ENCODE measurements at regions not wholly inside any gene's neighbourhood (a gene's known extent, or its start where the extent isn't known, plus 50 kb on each side); places are given as distances from the start of the nearest gene placed in this dataset.

DNA sequence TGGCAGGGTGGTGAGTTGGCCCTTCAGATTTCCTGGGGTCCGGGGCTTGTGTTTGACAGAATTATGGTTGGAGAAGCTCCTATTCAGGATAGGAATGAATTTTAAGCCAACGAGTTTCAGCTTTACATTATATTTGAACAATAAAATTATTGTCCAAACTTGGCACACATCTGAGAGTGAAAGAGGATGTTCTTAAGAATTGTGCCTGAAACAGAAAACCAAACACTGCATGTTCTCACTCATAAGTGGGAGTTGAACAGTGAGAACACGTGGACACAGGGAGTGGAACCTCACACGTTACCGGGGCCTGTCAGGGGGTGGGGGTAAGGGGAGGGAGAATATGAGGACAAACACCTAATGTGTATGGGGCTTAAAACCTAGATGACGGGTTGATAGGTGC lies 111.8 kb upstream of the ACTBL2 start:
- TF ChIP-seq, protein P1, sequence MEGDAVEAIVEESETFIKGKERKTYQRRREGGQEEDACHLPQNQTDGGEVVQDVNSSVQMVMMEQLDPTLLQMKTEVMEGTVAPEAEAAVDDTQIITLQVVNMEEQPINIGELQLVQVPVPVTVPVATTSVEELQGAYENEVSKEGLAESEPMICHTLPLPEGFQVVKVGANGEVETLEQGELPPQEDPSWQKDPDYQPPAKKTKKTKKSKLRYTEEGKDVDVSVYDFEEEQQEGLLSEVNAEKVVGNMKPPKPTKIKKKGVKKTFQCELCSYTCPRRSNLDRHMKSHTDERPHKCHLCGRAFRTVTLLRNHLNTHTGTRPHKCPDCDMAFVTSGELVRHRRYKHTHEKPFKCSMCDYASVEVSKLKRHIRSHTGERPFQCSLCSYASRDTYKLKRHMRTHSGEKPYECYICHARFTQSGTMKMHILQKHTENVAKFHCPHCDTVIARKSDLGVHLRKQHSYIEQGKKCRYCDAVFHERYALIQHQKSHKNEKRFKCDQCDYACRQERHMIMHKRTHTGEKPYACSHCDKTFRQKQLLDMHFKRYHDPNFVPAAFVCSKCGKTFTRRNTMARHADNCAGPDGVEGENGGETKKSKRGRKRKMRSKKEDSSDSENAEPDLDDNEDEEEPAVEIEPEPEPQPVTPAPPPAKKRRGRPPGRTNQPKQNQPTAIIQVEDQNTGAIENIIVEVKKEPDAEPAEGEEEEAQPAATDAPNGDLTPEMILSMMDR (IDR thresholded peaks at IDR 0.05) = no peak
- no peaks in the 10 kb centered on the region for H3K36me3 ChIP-seq
- H3K9me3 ChIP-seq = no peaks in the 10 kb centered on the region
- no peak for DNase-seq (ENCODE audit: low spot score in 2 of 2)
- no peak overlapping the region for H3K27ac ChIP-seq
- no peaks in the 10 kb centered on the region for H3K4me1 ChIP-seq
- H3K4me3 ChIP-seq = no peak overlapping the region
- intact Hi-C loops (cut with DNase I) = no loop called here
- H3K27me3 ChIP-seq = no peaks in the 10 kb centered on the region

DNA sequence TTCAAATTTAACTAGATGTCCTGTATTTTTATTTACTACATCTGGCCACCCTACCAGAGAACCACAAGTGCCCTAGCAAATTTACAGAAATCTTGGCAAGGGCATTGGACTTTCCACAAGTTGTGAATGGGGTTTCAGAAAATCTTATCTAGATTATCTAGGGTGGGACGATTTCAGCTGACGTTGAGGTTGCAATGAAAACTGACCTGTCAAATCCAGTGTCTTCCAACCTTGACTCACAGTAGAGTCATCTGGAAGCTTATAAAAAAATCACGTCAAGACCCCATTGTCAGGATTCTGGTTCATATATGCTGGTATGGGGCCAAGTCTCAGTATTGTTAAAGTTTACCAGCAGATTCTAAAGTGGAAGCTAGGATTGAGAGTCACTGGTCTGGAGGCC lies 109.6 kb upstream of the ACTBL2 start:
- no peaks in the 10 kb centered on the region for H3K36me3 ChIP-seq
- TF ChIP-seq, protein P1 (IDR thresholded peaks at IDR 0.05) = no peak
- no peak for DNase-seq (ENCODE audit: low spot score in 2 of 2)
- H3K9me3 ChIP-seq = no peaks in the 10 kb centered on the region
- H3K4me3 ChIP-seq = no peak overlapping the region
- intact Hi-C loops (cut with DNase I) = no loop called here
- H3K27ac ChIP-seq = no peak overlapping the region
- no peaks in the 10 kb centered on the region for H3K27me3 ChIP-seq
- no peaks in the 10 kb centered on the region for H3K4me1 ChIP-seq

DNA sequence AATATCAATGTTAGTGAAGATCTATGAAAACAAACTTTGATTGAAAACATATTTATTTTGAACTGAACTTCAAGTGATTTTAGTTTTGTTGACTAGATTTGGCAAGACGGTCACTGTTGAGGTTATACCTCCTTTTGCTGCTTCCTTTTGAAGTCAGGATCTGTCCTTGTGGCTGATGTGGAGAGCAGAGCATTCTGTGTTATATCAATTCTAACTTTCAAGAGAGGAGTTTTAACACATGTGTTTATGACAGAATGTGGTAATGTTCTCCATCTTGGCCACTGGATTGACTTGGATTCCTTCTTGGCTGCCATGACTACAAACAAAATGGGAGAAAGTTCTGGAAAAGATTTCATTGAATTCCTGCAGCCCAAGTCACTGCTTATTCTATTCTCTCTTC lies 104.0 kb upstream of the ACTBL2 start:
- no peak overlapping the region for H3K27ac ChIP-seq
- no peak for DNase-seq (ENCODE audit: low spot score in 2 of 2)
- no peaks in the 10 kb centered on the region for H3K9me3 ChIP-seq
- no peaks in the 10 kb centered on the region for H3K36me3 ChIP-seq
- no peaks in the 10 kb centered on the region for H3K27me3 ChIP-seq
- intact Hi-C loops (cut with DNase I) = no loop called here
- no peak overlapping the region for H3K4me3 ChIP-seq
- TF ChIP-seq, protein P1 (IDR thresholded peaks at IDR 0.05) = no peak
- H3K4me1 ChIP-seq = no peaks in the 10 kb centered on the region

DNA sequence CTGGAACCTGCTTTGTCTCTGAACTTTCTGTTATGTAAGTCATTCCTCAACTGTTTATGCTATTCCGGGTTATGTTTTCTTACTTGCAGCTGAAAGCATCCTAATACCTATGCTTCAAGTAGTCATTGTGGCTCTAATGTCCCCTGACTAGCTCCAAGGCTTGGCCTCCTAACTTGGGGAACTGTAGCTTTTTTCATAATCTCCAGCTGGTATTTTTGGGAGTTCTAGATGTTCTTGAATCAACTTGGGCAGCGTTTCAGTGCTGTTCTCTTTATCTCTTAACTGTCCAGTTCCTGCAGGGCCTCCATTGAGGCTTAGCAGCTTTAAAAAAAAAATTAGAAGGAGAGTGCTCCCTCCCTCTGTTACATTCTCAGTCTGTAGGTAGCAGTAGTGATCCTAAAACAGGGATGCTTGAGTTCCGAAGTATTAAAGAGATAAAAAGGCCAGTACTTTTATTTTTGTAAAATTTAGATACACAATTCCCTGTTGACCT lies 100.0 kb upstream of the ACTBL2 start:
- Histone ChIP-seq H3K27ac (no peak overlapping the region), H3K27me3 (no peaks in the 10 kb centered on the region), H3K4me1 (no peaks in the 10 kb centered on the region), H3K4me3 (no peak overlapping the region), H3K9me3 (no peaks in the 10 kb centered on the region), H3K36me3 (no peaks in the 10 kb centered on the region)
- TF ChIP-seq, protein P1 (IDR thresholded peaks at IDR 0.05) = no peak
- intact Hi-C loops (cut with DNase I) = no loop called here
- no peak for DNase-seq (ENCODE audit: low spot score in 2 of 2)

DNA sequence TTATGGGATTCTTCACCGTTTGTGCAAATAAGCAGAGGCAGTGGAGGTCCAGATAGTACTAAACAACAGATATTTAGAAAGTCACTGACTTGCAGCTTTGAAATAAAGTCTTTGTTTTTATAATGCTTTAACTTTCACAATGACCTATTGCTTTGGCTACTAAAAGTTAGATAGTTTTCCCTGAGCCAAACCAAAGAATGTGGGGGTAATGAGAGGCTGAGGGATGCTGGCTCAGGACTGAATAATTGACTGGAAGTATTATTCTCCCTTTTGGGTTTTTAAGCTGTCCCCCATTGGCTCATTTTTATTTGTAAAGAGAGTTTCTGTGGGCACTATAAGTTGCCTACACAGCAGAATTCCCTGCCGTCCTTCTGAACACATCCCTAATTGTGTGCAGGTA lies 99.2 kb upstream of the ACTBL2 start:
- Histone ChIP-seq H3K4me1 (no peaks in the 10 kb centered on the region), H3K9me3 (no peaks in the 10 kb centered on the region), H3K27me3 (no peaks in the 10 kb centered on the region), H3K27ac (no peak overlapping the region), H3K36me3 (no peaks in the 10 kb centered on the region), H3K4me3 (no peak overlapping the region)
- no peak for DNase-seq (ENCODE audit: low spot score in 2 of 2)
- intact Hi-C loops (cut with DNase I) = no loop called here
- TF ChIP-seq, protein P1 (IDR thresholded peaks at IDR 0.05) = no peak

DNA sequence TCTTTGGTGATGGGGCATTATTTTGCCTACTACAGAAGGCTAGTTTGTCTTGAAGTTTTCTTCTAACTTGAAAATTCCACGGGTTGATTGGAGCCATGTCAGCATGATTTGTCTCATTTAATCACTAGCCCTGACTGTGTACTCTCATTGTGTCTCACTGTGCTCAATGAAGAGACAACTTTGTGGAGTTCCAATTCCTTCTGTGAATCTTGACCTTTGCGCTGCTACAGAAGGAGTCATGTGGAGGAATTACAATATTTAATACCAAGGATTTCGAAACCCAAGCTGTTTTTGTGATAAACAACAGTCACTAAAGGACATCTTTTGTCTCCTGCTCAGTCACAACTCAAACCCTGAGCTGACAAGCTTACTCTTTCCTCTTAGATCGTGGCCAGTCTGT lies 98.6 kb upstream of the ACTBL2 start:
- TF ChIP-seq, protein P1 (IDR thresholded peaks at IDR 0.05) = no peak
- no peak for DNase-seq (ENCODE audit: low spot score in 2 of 2)
- H3K36me3 ChIP-seq = no peaks in the 10 kb centered on the region
- no peaks in the 10 kb centered on the region for H3K4me1 ChIP-seq
- intact Hi-C loops (cut with DNase I) = no loop called here
- no peaks in the 10 kb centered on the region for H3K27me3 ChIP-seq
- no peaks in the 10 kb centered on the region for H3K9me3 ChIP-seq
- no peak overlapping the region for H3K4me3 ChIP-seq
- H3K27ac ChIP-seq = no peak overlapping the region
